H9 (cell line): ENCODE measurements at regions not wholly inside any gene's neighbourhood (a gene's known extent, or its start where the extent isn't known, plus 50 kb on each side); places are given as distances from the start of the nearest gene placed in this dataset.
"Not testable (repeated sequence)": the region's sequence is repeated elsewhere in the genome, so short reads cannot be mapped to it uniquely, and the experiment has no call there.

Experiments
- DNase-seq: peaks from one replicate; pipeline ENCODE4 v3.0.0-alpha.2; 2017
- H2AFZ ChIP-seq: one replicate; pipeline ENCODE4 v1.6.1; 2013; ENCODE audit warnings: mild to moderate bottlenecking, low read length, control low read depth, moderate library complexity
- H2AK5ac ChIP-seq: 2 replicates; pipeline ENCODE4 v1.6.1; 2013; ENCODE audit warnings: low read length, control low read depth, mixed read lengths; ENCODE audit not compliant: insufficient read length
- H2BK120ac ChIP-seq: one replicate; pipeline ENCODE4 v1.6.1; 2013; ENCODE audit warnings: low read depth, mild to moderate bottlenecking, low read length, control low read depth, inconsistent platforms; ENCODE audit not compliant: poor library complexity, severe bottlenecking
- H2BK12ac ChIP-seq: 2 replicates; pipeline ENCODE4 v1.6.1; 2013; ENCODE audit warnings: low read length, control low read depth, mixed read lengths, low read depth; ENCODE audit not compliant: insufficient read length
- H2BK15ac ChIP-seq: 2 replicates; pipeline ENCODE4 v1.6.1; 2013; ENCODE audit warnings: low read depth, low read length, control low read depth
- H2BK20ac ChIP-seq: one replicate; pipeline ENCODE4 v1.6.1; 2013; ENCODE audit warnings: low read depth, mild to moderate bottlenecking, low read length, control low read depth, inconsistent platforms; ENCODE audit not compliant: poor library complexity, severe bottlenecking
- H2BK5ac ChIP-seq: 2 replicates; pipeline ENCODE4 v1.6.1; 2013; ENCODE audit warnings: low read length, control low read depth, mixed read lengths; ENCODE audit not compliant: insufficient read length
- H3K14ac ChIP-seq: 2 replicates; pipeline ENCODE4 v1.6.1; 2013; ENCODE audit warnings: low read length, control low read depth; ENCODE audit not compliant: insufficient read depth
- H3K18ac ChIP-seq: 2 replicates; pipeline ENCODE4 v1.6.1; 2013; ENCODE audit warnings: low read depth, mild to moderate bottlenecking, mixed read lengths, low read length, control low read depth; ENCODE audit not compliant: insufficient read length
- H3K23ac ChIP-seq: 2 replicates; pipeline ENCODE4 v1.6.1; 2013; ENCODE audit warnings: low read length, control low read depth, mixed read lengths, low read depth; ENCODE audit not compliant: insufficient read length
- H3K23me2 ChIP-seq: 2 replicates; pipeline ENCODE4 v1.6.1; 2013; ENCODE audit warnings: low read depth, mild to moderate bottlenecking, mixed read lengths, low read length, control low read depth; ENCODE audit not compliant: insufficient read length, poor library complexity, severe bottlenecking
- H3K27ac ChIP-seq: 2 replicates; pipeline ENCODE4 v1.5.1; 2013; ENCODE audit warnings: low read length, control low read depth, mixed read lengths, low read depth; ENCODE audit not compliant: insufficient read length
- H3K27me3 ChIP-seq: 2 replicates; pipeline ENCODE4 v1.6.1; 2013; ENCODE audit warnings: low read length, control low read depth, inconsistent platforms; ENCODE audit not compliant: insufficient read depth
- H3K4ac ChIP-seq: 2 replicates; pipeline ENCODE4 v1.6.1; 2013; ENCODE audit warnings: low read depth, mild to moderate bottlenecking, control low read depth, inconsistent platforms, low read length, moderate library complexity
- H3K4me1 ChIP-seq: 2 replicates; pipeline ENCODE4 v1.6.1; 2013; ENCODE audit warnings: low read length, control low read depth, inconsistent platforms; ENCODE audit not compliant: insufficient read depth
- H3K4me2 ChIP-seq: 2 replicates; pipeline ENCODE4 v1.6.1; 2013; ENCODE audit warnings: low read length, control low read depth, mixed read lengths; ENCODE audit not compliant: insufficient read length, insufficient read depth
- H3K56ac ChIP-seq: 2 replicates; pipeline ENCODE4 v1.6.1; 2013; ENCODE audit warnings: low read depth, mild to moderate bottlenecking, mixed read lengths, low read length, control low read depth; ENCODE audit not compliant: insufficient read length
- H3K79me1 ChIP-seq: 2 replicates; pipeline ENCODE4 v1.6.1; 2013; ENCODE audit warnings: low read depth, mild to moderate bottlenecking, moderate library complexity, low read length, control low read depth, inconsistent platforms; ENCODE audit not compliant: insufficient read depth, poor library complexity, severe bottlenecking
- H3K79me2 ChIP-seq: 2 replicates; pipeline ENCODE4 v1.6.1; 2013; ENCODE audit warnings: low read length, control low read depth, inconsistent platforms; ENCODE audit not compliant: insufficient read depth
- H3K9ac ChIP-seq: 2 replicates; pipeline ENCODE4 v1.6.1; 2013; ENCODE audit warnings: low read length, control low read depth, mixed read lengths; ENCODE audit not compliant: insufficient read length; ENCODE audit errors: extremely low read depth
- H3K9me3 ChIP-seq: one replicate; pipeline ENCODE4 v1.6.1; 2013; ENCODE audit warnings: low read depth, low read length, inconsistent platforms; ENCODE audit not compliant: control insufficient read depth
- H3T11ph ChIP-seq: one replicate; pipeline ENCODE4 v1.6.1; 2013; ENCODE audit warnings: mild to moderate bottlenecking, low read length, control low read depth, inconsistent platforms
- H4K20me1 ChIP-seq: one replicate; pipeline ENCODE4 v1.6.1; 2013; ENCODE audit not compliant: control insufficient read depth, insufficient read length, insufficient read depth
- H4K5ac ChIP-seq: 2 replicates; pipeline ENCODE4 v1.6.1; 2013; ENCODE audit warnings: low read depth, mild to moderate bottlenecking, mixed read lengths, low read length, control low read depth; ENCODE audit not compliant: insufficient read length
- H4K8ac ChIP-seq: replicated peaks from 2 replicates; pipeline ENCODE4 v1.6.1; 2013; ENCODE audit warnings: low read length, control low read depth, mixed read lengths, low read depth; ENCODE audit not compliant: insufficient read length
- H4K91ac ChIP-seq: 2 replicates; pipeline ENCODE4 v1.6.1; 2013; ENCODE audit warnings: low read depth, mild to moderate bottlenecking, moderate library complexity, mixed read lengths, low read length, control low read depth; ENCODE audit not compliant: insufficient read length
- H3K27ac Mint-ChIP-seq, 3 experiments: 2 replicates in 2 of 3; 3 replicates in 1 of 3; pipeline ENCODE4 v1.8.0; 2020 to 2021; ENCODE audit warnings: mixed read lengths in 3 of 3, mild to moderate bottlenecking in 1 of 3, moderate library complexity in 1 of 3
- H3K27me3 Mint-ChIP-seq: 2 replicates; pipeline ENCODE4 v1.8.0; 2021; ENCODE audit warnings: low read depth, mild to moderate bottlenecking, moderate library complexity, mixed read lengths
- H3K36me3 Mint-ChIP-seq, 3 experiments: 2 replicates in 2 of 3; 3 replicates in 1 of 3; pipeline ENCODE4 v1.8.0; 2020 to 2021; ENCODE audit warnings: low read depth in 3 of 3, mixed read lengths in 3 of 3; ENCODE audit not compliant: insufficient read depth in 1 of 3
- H3K4me1 Mint-ChIP-seq, 2 experiments: 2 replicates each; pipeline ENCODE4 v1.8.0; 2020; ENCODE audit warnings: mixed read lengths in 2 of 2
- H3K4me3 Mint-ChIP-seq, 2 experiments: 2 replicates in 1 of 2; 3 replicates in 1 of 2; pipeline ENCODE4 v1.8.0; 2020 to 2021; ENCODE audit warnings: mild to moderate bottlenecking in 2 of 2, mixed read lengths in 2 of 2, moderate library complexity in 1 of 2
- H3K9me3 Mint-ChIP-seq, 2 experiments: 2 replicates in 1 of 2; 3 replicates in 1 of 2; pipeline ENCODE4 v1.8.0; 2020; ENCODE audit warnings: mild to moderate bottlenecking in 2 of 2, mixed read lengths in 2 of 2, moderate library complexity in 1 of 2
- WGBS: extraction: QIAGEN DNeasy Blood & Tissue Kit; methylation state at CpG from one replicate; pipeline ENCODE4 v1.1.7; 2013; ENCODE audit warnings: missing lambda C conversion rate, low lambda C conversion rate, mixed read lengths; ENCODE audit not compliant: insufficient read length; ENCODE audit errors: extremely low coverage; 5-methylcytosine and 5-hydroxymethylcytosine counted together

DNA sequence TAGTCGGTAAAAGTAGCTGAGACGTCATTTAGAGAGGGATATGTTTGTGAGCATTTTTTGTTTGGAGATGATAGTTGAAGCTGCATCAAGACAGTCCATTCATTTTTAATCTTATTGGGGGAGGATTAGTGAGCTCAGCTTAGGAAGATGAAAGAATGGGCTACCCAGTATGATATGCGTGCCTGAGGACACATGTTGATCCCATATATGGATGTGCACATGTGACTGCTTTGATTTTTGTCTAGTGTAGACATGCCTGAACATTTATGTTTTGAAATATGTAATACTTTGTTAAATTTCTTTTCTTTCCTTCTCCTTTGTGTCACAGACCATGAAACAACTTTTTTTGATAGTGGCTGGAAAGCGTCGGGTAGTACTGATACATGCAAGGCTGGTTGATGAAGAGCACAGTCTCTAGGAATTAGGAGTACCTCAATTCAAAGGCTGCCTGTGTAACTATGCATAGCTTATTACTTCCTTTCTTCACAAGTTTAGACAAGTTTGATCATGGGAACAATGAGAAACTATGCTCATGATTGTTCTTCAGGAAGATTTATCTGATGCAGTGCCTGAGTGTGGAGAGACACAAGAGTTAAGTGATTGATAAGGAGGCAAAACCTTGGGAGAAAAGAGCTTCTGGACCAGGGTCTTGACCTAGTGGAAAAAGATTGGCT is 62.1 kb upstream of the NUTM2F start:
- H2AK5ac ChIP-seq, H3K27me3 ChIP-seq: not testable (repeated sequence)

DNA sequence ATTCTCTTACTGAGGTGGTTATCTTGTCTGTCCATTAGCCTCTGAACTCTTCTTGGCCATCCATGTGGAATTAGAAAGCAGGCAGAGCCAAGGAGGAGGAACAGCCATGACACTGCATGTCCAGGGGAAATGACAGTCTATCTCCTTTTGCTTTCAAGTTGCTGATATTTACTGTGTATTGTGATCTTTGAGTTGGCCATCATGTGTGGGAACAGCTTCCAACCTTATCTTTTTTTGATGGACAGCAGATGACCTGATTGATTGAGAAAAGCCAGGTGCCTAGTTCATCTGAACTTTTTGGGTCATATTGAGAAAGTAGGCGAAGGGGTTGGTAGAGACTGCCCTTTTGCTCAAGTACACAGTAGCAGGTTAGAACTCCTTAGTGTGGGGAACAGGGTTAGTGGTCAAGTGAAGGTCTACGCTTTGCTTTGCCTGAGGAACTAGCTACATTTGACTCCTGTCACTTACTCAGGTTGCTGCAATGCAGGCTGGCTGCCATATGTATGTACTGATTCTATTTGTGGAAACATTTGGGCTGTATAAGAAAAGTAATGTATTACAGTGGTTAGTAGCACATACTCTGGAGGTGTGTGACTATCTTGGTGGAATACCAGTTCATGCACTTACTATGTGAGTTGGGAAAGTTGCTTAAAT is 64.7 kb upstream of the NUTM2F start:
- not testable (repeated sequence) for H3K4ac ChIP-seq, DNase-seq, H3K9ac ChIP-seq, H3K23me2 ChIP-seq, H3K4me2 ChIP-seq, H3K4me1 ChIP-seq, H2BK12ac ChIP-seq, H3K27me3 Mint-ChIP-seq, H3K4me3 Mint-ChIP-seq, H3K14ac ChIP-seq, H2AFZ ChIP-seq, H3K56ac ChIP-seq, H3K27me3 ChIP-seq, H2BK20ac ChIP-seq, H3K79me1 ChIP-seq, H3K27ac ChIP-seq, H2BK5ac ChIP-seq, H4K8ac ChIP-seq, H4K5ac ChIP-seq, H3K79me2 ChIP-seq, H2AK5ac ChIP-seq, H3K4me1 Mint-ChIP-seq, H2BK15ac ChIP-seq, H3K23ac ChIP-seq, H3K27ac Mint-ChIP-seq, H3T11ph ChIP-seq, H3K36me3 Mint-ChIP-seq, H3K18ac ChIP-seq, H3K9me3 Mint-ChIP-seq, H4K91ac ChIP-seq, H4K20me1 ChIP-seq, H3K9me3 ChIP-seq, H2BK120ac ChIP-seq
- no CpG with 5 or more reads among the region's 2 CpGs for WGBS

More for the DNA sequence above, 62.1 kb upstream of the NUTM2F start:
- not testable (repeated sequence) for H3K36me3 Mint-ChIP-seq, H2BK12ac ChIP-seq, H4K8ac ChIP-seq, H3K4me1 ChIP-seq, H3K14ac ChIP-seq, H3K18ac ChIP-seq, H3K79me2 ChIP-seq, H3K27ac ChIP-seq, H4K20me1 ChIP-seq, H3K27me3 Mint-ChIP-seq, H3K27ac Mint-ChIP-seq, H3K9me3 Mint-ChIP-seq, H3K23ac ChIP-seq, H3K4me3 Mint-ChIP-seq, H2BK5ac ChIP-seq, H3K4ac ChIP-seq, H3K79me1 ChIP-seq, H4K91ac ChIP-seq, H2BK120ac ChIP-seq, H3K56ac ChIP-seq, H4K5ac ChIP-seq, H3K4me2 ChIP-seq, H3K9me3 ChIP-seq, H2BK20ac ChIP-seq, DNase-seq, H2AFZ ChIP-seq, H2BK15ac ChIP-seq, H3K23me2 ChIP-seq, H3K9ac ChIP-seq, H3T11ph ChIP-seq
- peaks cover 19 to 21% of the 10 kb centered on the region in 2 experiments for H3K4me1 Mint-ChIP-seq
- WGBS: no CpG with 5 or more reads among the region's 5 CpGs
